ENCODE measurements at regions not wholly inside any gene's neighbourhood (a gene's known extent, or its start where the extent isn't known, plus 50 kb on each side); places are given as distances from the start of the nearest gene placed in this dataset.

- FAIRE-seq: no peak
- no peak for DNase-seq (ENCODE audit: insufficient read length, low spot score)
- TF ChIP-seq POLR2A (IDR thresholded peaks at IDR 0.05; ENCODE audit: low read depth, low read length) (no peak), POU2F2 (IDR thresholded peaks at IDR 0.05; ENCODE audit: low read depth, low read length) (no peak), PAX5 (IDR thresholded peaks at IDR 0.05; ENCODE audit: insufficient read depth, low read length, severe bottlenecking) (no peak), POLR2AphosphoS5 (IDR thresholded peaks at IDR 0.05; ENCODE audit: low read depth, low read length) (no peak), SPI1 (IDR thresholded peaks at IDR 0.05; ENCODE audit: low read depth, low read length) (no peak), TAF1 (IDR thresholded peaks at IDR 0.05; ENCODE audit: low read depth, low read length) (no peak)
Measured at GRCh38 chr4:138740816-138741745, 274.5 kb upstream of the NOCT start.

- no peak for FAIRE-seq
- TF ChIP-seq POU2F2 (IDR thresholded peaks at IDR 0.05; ENCODE audit: low read depth, low read length) (no peak), POLR2AphosphoS5 (IDR thresholded peaks at IDR 0.05; ENCODE audit: low read depth, low read length) (no peak), TAF1 (IDR thresholded peaks at IDR 0.05; ENCODE audit: low read depth, low read length) (no peak), PAX5 (IDR thresholded peaks at IDR 0.05; ENCODE audit: insufficient read depth, low read length, severe bottlenecking) (no peak), SPI1 (IDR thresholded peaks at IDR 0.05; ENCODE audit: low read depth, low read length) (no peak), POLR2A (IDR thresholded peaks at IDR 0.05; ENCODE audit: low read depth, low read length) (no peak)
- no peak for DNase-seq (ENCODE audit: insufficient read length, low spot score)
Measured at GRCh38 chr4:138736362-138736761, 279.2 kb upstream of the NOCT start.

- FAIRE-seq (no peak), DNase-seq (ENCODE audit: insufficient read length, low spot score) (no peak)
- TF ChIP-seq SPI1 (IDR thresholded peaks at IDR 0.05; ENCODE audit: low read depth, low read length) (no peak), TAF1 (IDR thresholded peaks at IDR 0.05; ENCODE audit: low read depth, low read length) (no peak), PAX5 (IDR thresholded peaks at IDR 0.05; ENCODE audit: insufficient read depth, low read length, severe bottlenecking) (no peak), POU2F2 (IDR thresholded peaks at IDR 0.05; ENCODE audit: low read depth, low read length) (no peak), POLR2AphosphoS5 (IDR thresholded peaks at IDR 0.05; ENCODE audit: low read depth, low read length) (no peak), POLR2A (IDR thresholded peaks at IDR 0.05; ENCODE audit: low read depth, low read length) (no peak)
Measured at GRCh38 chr4:138734746-138735145, 280.8 kb upstream of the NOCT start.

GRCh38 chr4:138728566-138728965 is 287.0 kb upstream of the NOCT start:
- FAIRE-seq: no peak
- no peak for TF ChIP-seq POU2F2 (IDR thresholded peaks at IDR 0.05; ENCODE audit: low read depth, low read length)
- TF ChIP-seq PAX5 (IDR thresholded peaks at IDR 0.05; ENCODE audit: insufficient read depth, low read length, severe bottlenecking): no peak
- no peak for TF ChIP-seq TAF1 (IDR thresholded peaks at IDR 0.05; ENCODE audit: low read depth, low read length)
- no peak for TF ChIP-seq POLR2A (IDR thresholded peaks at IDR 0.05; ENCODE audit: low read depth, low read length)
- TF ChIP-seq POLR2AphosphoS5 (IDR thresholded peaks at IDR 0.05; ENCODE audit: low read depth, low read length): no peak
- no peak for DNase-seq (ENCODE audit: insufficient read length, low spot score)

DNA sequence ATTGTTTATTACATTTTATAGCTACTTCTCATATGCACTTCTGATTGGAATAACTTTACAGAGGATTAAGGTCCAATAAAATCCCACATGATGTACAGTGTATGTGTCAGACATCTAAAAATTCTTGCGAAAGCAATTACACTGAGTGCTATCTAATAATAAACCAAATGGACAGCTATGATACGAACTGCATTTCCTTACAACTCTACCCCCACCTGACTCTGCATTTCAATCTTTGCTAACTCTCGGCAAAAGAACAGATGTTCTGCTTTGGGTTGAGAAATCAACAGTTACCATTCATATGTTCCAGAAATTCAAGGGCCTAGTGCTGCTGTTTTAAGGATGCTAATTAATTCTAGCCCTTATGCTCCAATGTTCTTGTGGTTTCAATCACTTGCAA is 287.9 kb upstream of the NOCT start:
- TF ChIP-seq POLR2A (IDR thresholded peaks at IDR 0.05; ENCODE audit: low read depth, low read length): no peak
- TF ChIP-seq PAX5 (IDR thresholded peaks at IDR 0.05; ENCODE audit: insufficient read depth, low read length, severe bottlenecking): no peak
- no peak for TF ChIP-seq POU2F2 (IDR thresholded peaks at IDR 0.05; ENCODE audit: low read depth, low read length)
- TF ChIP-seq TAF1 (IDR thresholded peaks at IDR 0.05; ENCODE audit: low read depth, low read length): no peak
- no peak for TF ChIP-seq POLR2AphosphoS5 (IDR thresholded peaks at IDR 0.05; ENCODE audit: low read depth, low read length)
- no peak for TF ChIP-seq SPI1 (IDR thresholded peaks at IDR 0.05; ENCODE audit: low read depth, low read length)
- DNase-seq (ENCODE audit: insufficient read length, low spot score) (no peak), FAIRE-seq (no peak)

DNA sequence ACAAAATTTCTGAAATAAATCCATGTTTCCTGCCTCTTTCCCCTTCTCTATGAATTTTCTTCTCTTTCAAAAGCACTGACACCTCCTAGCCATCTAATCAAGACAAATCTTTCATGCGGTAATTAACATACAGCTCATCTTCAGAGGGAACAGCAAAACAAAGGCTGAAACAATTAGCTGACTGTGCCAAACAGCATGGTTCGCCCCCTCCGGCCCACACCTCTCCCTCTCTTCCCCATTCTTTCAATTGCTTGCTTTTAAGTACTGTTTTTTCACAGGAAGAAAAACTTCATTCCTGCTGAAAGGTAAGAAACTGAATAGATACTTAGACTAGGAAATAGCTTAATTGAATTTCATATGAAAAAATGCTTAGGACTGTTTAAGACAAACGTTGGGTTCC is 291.1 kb upstream of the NOCT start:
- TF ChIP-seq PAX5 (IDR thresholded peaks at IDR 0.05; ENCODE audit: insufficient read depth, low read length, severe bottlenecking): no peak
- TF ChIP-seq POU2F2 (IDR thresholded peaks at IDR 0.05; ENCODE audit: low read depth, low read length): no peak
- no peak for TF ChIP-seq POLR2AphosphoS5 (IDR thresholded peaks at IDR 0.05; ENCODE audit: low read depth, low read length)
- TF ChIP-seq TAF1 (IDR thresholded peaks at IDR 0.05; ENCODE audit: low read depth, low read length): no peak
- no peak for TF ChIP-seq SPI1 (IDR thresholded peaks at IDR 0.05; ENCODE audit: low read depth, low read length)
- TF ChIP-seq POLR2A (IDR thresholded peaks at IDR 0.05; ENCODE audit: low read depth, low read length): no peak
- DNase-seq (ENCODE audit: insufficient read length, low spot score) (no peak), FAIRE-seq (no peak)

- FAIRE-seq (no peak), DNase-seq (ENCODE audit: insufficient read length, low spot score) (no peak)
- TF ChIP-seq SPI1 (IDR thresholded peaks at IDR 0.05; ENCODE audit: low read depth, low read length) (no peak), POLR2A (IDR thresholded peaks at IDR 0.05; ENCODE audit: low read depth, low read length) (no peak), PAX5 (IDR thresholded peaks at IDR 0.05; ENCODE audit: insufficient read depth, low read length, severe bottlenecking) (no peak), POU2F2 (IDR thresholded peaks at IDR 0.05; ENCODE audit: low read depth, low read length) (no peak), POLR2AphosphoS5 (IDR thresholded peaks at IDR 0.05; ENCODE audit: low read depth, low read length) (no peak), TAF1 (IDR thresholded peaks at IDR 0.05; ENCODE audit: low read depth, low read length) (no peak)
Measured at GRCh38 chr4:138716559-138717335, 298.8 kb upstream of the NOCT start.

GRCh38 chr4:138710297-138710696 is 305.3 kb upstream of the NOCT start:
- no peak for DNase-seq (ENCODE audit: insufficient read length, low spot score)
- TF ChIP-seq PAX5 (IDR thresholded peaks at IDR 0.05; ENCODE audit: insufficient read depth, low read length, severe bottlenecking) (no peak), POU2F2 (IDR thresholded peaks at IDR 0.05; ENCODE audit: low read depth, low read length) (no peak), POLR2AphosphoS5 (IDR thresholded peaks at IDR 0.05; ENCODE audit: low read depth, low read length) (no peak), POLR2A (IDR thresholded peaks at IDR 0.05; ENCODE audit: low read depth, low read length) (no peak), SPI1 (IDR thresholded peaks at IDR 0.05; ENCODE audit: low read depth, low read length) (no peak), TAF1 (IDR thresholded peaks at IDR 0.05; ENCODE audit: low read depth, low read length) (no peak)

GRCh38 chr4:138709859-138710258 is 305.7 kb upstream of the NOCT start:
- no peak for FAIRE-seq
- TF ChIP-seq TAF1 (IDR thresholded peaks at IDR 0.05; ENCODE audit: low read depth, low read length) (no peak), POU2F2 (IDR thresholded peaks at IDR 0.05; ENCODE audit: low read depth, low read length) (no peak), PAX5 (IDR thresholded peaks at IDR 0.05; ENCODE audit: insufficient read depth, low read length, severe bottlenecking) (no peak), POLR2A (IDR thresholded peaks at IDR 0.05; ENCODE audit: low read depth, low read length) (no peak), SPI1 (IDR thresholded peaks at IDR 0.05; ENCODE audit: low read depth, low read length) (no peak), POLR2AphosphoS5 (IDR thresholded peaks at IDR 0.05; ENCODE audit: low read depth, low read length) (no peak)
- DNase-seq (ENCODE audit: insufficient read length, low spot score): no peak

More at GRCh38 chr4:138710297-138710696, 305.3 kb upstream of the NOCT start:
- no peak for FAIRE-seq

All from GM12891 (cell line).